Hepatocyte (in vitro differentiated cells): ENCODE measurements at regions not wholly inside any gene's neighbourhood (a gene's known extent, or its start where the extent isn't known, plus 50 kb on each side); places are given as distances from the start of the nearest gene placed in this dataset.

Experiments
- EZH2phosphoT487 ChIP-seq: fragments of 200-600 bp; sonication (generic); IDR thresholded peaks from one replicate; pipeline ENCODE4 v1.6.1; 2018; ENCODE audit warnings: antibody characterized with exemption, mild to moderate bottlenecking, low read depth, moderate library complexity; ENCODE audit not compliant: unreplicated experiment, severe bottlenecking
- TF ChIP-seq, protein P1 (sequence below): fragments of 200-600 bp; sonication (generic); IDR thresholded peaks from 2 replicates; pipeline ENCODE4 v1.5.1; 2016; ENCODE audit warnings: antibody characterized with exemption, mild to moderate bottlenecking; ENCODE audit not compliant: poor library complexity

GRCh38 chr10:78934994-78935602, 133.7 kb upstream of the ZMIZ1 start:
- TF ChIP-seq EZH2phosphoT487: no peak
- TF ChIP-seq, protein P1, sequence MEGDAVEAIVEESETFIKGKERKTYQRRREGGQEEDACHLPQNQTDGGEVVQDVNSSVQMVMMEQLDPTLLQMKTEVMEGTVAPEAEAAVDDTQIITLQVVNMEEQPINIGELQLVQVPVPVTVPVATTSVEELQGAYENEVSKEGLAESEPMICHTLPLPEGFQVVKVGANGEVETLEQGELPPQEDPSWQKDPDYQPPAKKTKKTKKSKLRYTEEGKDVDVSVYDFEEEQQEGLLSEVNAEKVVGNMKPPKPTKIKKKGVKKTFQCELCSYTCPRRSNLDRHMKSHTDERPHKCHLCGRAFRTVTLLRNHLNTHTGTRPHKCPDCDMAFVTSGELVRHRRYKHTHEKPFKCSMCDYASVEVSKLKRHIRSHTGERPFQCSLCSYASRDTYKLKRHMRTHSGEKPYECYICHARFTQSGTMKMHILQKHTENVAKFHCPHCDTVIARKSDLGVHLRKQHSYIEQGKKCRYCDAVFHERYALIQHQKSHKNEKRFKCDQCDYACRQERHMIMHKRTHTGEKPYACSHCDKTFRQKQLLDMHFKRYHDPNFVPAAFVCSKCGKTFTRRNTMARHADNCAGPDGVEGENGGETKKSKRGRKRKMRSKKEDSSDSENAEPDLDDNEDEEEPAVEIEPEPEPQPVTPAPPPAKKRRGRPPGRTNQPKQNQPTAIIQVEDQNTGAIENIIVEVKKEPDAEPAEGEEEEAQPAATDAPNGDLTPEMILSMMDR: no peak
